ENCODE measurements at regions not wholly inside any gene's neighbourhood (a gene's known extent, or its start where the extent isn't known, plus 50 kb on each side); places are given as distances from the start of the nearest gene placed in this dataset.

GRCh38 chr10:78385599-78385998 is 351.9 kb downstream of the RPS24 start:
- no peak for DNase-seq (ENCODE audit: low read depth)
- no peak overlapping the region for H3K4me3 ChIP-seq (ENCODE audit: low read depth, low read length)
- TF ChIP-seq CTCF (IDR thresholded peaks at IDR 0.05; ENCODE audit: insufficient read depth, low read depth, low read length) = no peak

GRCh38 chr10:78386509-78386908 is 352.8 kb downstream of the RPS24 start:
- TF ChIP-seq CTCF (IDR thresholded peaks at IDR 0.05; ENCODE audit: insufficient read depth, low read depth, low read length) = no peak
- H3K4me3 ChIP-seq (ENCODE audit: low read depth, low read length) = no peak overlapping the region

DNA sequence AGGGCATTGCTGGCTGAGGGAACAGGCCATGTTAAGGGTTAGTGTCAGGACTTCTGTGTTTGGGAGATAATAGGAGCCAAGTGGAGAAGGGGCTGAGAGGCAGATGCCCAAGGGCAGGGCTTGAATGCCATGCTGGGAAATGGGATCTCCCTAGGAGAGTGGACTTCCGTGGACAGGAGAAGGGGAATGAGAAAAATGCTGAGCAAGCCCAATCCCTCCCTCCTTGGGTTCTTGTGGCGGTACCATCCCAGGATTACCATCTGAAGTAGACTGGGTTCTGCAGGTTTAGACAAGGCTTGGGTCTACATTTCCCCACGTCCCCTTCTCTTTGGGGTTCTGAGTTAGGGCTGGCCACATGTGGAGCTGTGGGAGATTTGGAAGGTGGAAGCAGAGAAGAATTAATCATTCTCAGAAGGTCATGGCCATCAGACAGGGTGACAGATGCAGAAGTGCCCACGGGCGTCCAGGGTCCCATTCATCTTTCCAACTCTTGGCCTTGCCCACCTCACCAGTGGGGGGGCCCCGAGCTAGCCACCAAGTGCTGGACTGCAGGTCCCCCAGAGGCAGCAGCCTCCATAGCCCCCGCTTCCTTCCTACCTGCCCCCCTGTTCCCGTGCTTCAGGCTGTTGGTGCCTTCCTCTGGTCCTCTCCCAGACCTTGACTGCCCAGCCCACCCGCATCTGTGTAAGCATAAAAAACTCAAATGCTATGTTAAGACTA is 354.8 kb downstream of the RPS24 start:
- no peak for DNase-seq (ENCODE audit: low read depth)
- H3K4me3 ChIP-seq (ENCODE audit: low read depth, low read length) = no peak overlapping the region
- no peak for TF ChIP-seq CTCF (IDR thresholded peaks at IDR 0.05; ENCODE audit: insufficient read depth, low read depth, low read length)

More at GRCh38 chr10:78386509-78386908, 352.8 kb downstream of the RPS24 start:
- no peak for DNase-seq (ENCODE audit: low read depth)

- H3K4me3 ChIP-seq (ENCODE audit: low read depth, low read length) = no peak overlapping the region
- DNase-seq (ENCODE audit: low read depth) = no peak
- TF ChIP-seq CTCF (IDR thresholded peaks at IDR 0.05; ENCODE audit: insufficient read depth, low read depth, low read length) = no peak
These were observed 355.8 kb downstream of the RPS24 start for GRCh38 chr10:78389419-78389818.

- TF ChIP-seq CTCF (IDR thresholded peaks at IDR 0.05; ENCODE audit: insufficient read depth, low read depth, low read length) = no peak
- DNase-seq (ENCODE audit: low read depth) = no peak
- H3K4me3 ChIP-seq (ENCODE audit: low read depth, low read length) = no peak overlapping the region
These were observed 356.4 kb downstream of the RPS24 start for GRCh38 chr10:78390051-78390450.

DNA sequence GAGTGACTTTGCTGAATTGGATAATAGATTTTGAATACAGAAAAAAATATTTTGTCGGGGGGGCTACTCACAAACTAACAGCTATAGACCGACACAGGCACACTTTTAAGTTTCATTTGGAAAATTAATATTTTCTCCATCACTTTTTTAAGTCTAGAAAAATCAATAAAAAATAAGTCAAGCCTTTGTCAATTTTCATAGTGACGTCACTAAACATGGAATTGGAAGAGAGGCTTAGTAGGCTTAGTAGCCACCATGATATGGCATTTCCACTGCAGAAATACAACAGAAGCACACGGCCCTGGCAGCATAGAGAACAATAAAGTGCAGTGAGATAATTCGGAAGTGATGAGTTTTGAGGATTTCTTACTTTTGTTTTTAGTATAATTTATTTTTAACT is 357.2 kb downstream of the RPS24 start:
- DNase-seq (ENCODE audit: low read depth) = no peak
- no peak overlapping the region for H3K4me3 ChIP-seq (ENCODE audit: low read depth, low read length)

More for the DNA sequence above, 357.2 kb downstream of the RPS24 start:
- TF ChIP-seq CTCF (IDR thresholded peaks at IDR 0.05; ENCODE audit: insufficient read depth, low read depth, low read length) = no peak

All from fibroblast of villous mesenchyme (primary cell).